ENCODE measurements at regions not wholly inside any gene's neighbourhood (a gene's known extent, or its start where the extent isn't known, plus 50 kb on each side); places are given as distances from the start of the nearest gene placed in this dataset.

GRCh38 chr1:82686774-82687173, 886.0 kb downstream of the ADGRL2 start:
- TF ChIP-seq EZH2 (IDR thresholded peaks at IDR 0.05) (no peak), POLR2AphosphoS5 (IDR thresholded peaks at IDR 0.05; ENCODE audit: borderline replicate concordance, low read depth, low read length) (no peak), FOXP2 (optimal IDR thresholded peaks at IDR 0.05; ENCODE audit: control extremely low read depth, extremely low read length, insufficient read depth) (no peak)

Measured in SK-N-MC (cell line).